Kidney glomerular epithelial cell (primary cell): ENCODE measurements at regions not wholly inside any gene's neighbourhood (a gene's known extent, or its start where the extent isn't known, plus 50 kb on each side); places are given as distances from the start of the nearest gene placed in this dataset.
"Not testable (repeated sequence)": the region's sequence is repeated elsewhere in the genome, so short reads cannot be mapped to it uniquely, and the experiment has no call there.

Experiments
- DNase-seq: peaks from one replicate; lab custom pipeline; 2025; lab: John Stamatoyannopoulos, UW

DNA sequence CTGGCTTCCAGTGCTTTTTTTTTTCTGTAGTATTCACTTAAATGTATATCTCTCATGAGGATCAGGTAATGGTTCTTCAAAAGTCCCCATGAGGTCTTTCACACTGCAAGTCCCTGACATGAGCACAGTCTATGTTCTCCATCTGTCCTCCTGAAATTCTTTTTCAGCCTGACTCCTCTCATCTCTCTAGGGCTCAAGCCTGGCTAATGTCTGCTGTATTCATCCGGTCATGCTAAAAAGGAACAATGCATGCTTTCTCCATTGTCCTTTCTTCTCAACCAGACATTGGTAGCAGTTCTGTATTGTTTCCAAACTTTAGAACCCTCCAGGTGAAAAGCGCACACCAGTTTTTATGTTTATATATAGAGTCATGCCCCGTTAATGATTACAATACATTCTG, 368.3 kb upstream of the OLFM3 start:
- no peak for DNase-seq

DNA sequence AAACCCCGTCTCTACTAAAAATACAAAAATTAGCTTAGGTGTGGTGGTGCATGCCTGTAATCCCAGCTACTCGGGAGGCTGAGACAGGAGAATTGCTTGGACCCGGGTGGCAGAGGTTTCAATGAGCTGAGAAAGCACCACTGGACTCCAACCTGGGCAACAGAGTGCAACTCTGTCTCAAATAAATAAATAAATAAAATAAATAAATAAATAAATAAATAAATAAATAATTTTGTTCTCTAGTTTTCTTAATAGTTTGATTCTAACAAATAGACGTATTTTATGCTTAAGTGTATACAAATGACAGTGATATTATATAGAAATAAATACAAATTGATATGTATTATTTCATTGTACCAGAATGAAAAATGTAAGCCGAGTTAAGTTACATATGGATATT, 339.9 kb upstream of the OLFM3 start:
- no peak for DNase-seq

DNA sequence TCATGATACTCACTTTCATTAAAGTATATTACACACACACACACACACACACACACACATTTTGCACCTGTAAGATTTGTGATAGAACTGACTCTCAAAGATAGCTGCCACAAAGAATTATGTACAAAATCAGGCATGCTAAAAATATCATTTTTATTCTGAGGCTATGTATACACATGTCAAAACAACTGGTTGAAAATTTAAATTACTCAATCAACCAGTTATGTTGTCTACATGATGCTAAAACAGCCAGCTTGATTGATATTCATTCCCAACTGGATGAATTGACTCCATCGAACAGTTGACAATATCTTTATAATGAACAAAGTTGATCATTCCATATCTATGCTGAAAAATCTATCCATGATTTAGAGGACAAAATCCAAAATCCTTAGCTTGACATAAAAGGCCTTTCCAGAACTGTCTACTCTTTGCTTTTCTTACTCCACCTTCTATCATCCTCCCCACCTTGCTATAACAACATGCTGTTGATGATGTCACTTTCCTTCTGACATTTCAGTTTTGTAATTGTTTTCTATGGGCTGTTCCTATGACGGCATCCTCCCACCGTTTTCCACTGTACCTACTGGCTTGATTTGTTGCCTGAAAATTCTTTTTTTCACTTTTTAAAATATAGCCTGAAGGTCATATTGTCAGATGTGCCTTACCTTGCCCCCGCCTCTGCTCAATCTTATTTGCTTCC, 321.5 kb upstream of the OLFM3 start:
- DNase-seq, result no peak

DNA sequence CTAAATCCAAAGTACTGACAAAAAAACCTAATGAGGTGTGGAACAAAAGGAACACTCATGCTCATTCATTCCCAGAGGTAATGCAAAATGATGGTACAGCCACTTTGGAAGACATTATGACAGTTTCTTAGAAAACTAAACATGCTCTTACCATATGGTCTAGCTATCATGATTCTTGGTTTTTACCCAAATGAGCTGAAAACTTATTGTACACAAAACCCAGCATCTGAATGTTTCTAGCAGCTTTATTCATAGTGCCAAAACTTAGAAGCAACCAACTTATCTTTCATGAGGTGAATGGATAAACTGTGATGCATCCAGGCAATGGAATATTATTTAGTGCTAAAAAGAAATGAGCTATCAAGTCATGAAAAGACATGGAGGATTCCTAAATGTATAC, 318.4 kb upstream of the OLFM3 start:
- no peak for DNase-seq

DNA sequence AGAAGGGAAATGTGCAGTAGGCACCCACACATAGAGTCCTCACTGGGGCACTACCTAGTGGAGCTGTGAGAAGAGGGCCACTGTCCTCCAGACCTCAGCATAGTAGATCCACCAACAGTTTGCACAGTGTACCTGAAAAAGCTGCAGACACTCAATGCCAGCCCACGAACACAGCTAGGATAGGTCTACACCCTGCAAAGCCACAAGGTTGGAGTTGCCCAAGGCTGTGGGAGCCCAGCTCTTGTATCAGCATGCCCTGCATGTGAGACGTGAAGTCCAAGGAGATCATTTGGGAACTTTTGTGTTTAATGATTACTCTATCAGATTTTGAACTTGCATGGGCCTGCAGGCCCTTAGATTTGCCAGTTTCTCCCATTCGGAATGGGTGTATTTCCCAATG, 299.4 kb upstream of the OLFM3 start:
- no peak for DNase-seq

DNA sequence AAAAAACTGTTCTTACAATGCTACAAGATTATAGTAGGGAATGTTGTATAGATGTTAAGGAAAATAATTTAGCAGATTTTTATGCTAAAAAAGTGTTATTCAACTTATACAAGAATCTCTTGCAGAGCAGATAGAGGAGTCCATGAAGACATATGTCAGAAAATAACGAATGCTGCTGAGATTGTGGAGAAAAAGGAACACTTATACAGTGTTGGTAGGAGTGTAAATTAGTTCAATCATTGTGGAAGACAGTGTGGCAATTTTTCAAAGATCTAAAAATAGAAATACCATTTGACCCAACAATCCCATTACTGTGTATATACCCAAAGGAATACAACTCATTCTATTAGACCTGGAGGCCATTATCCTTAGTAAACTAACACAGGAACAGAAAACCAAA, 286.2 kb upstream of the OLFM3 start:
- DNase-seq, result no peak

DNA sequence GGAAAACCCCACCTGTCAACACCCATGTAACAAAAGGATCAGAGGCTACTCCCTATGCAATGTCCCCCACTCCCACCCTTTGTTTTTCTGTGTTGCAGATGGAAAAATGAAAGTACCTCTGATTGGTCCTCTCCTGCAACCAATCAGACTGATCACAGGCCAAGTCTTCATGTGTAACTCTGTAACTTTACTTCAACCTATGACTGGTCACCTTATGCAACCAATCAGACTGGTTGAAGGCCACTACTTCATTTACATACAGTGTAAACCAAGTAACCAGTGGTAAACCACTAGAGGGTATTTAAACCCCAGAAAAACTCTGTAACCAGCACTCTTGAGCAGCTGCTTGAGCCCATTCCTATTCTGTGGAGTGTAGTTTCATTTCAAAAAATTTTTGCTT, 266.3 kb upstream of the OLFM3 start:
- DNase-seq, result no peak

DNA sequence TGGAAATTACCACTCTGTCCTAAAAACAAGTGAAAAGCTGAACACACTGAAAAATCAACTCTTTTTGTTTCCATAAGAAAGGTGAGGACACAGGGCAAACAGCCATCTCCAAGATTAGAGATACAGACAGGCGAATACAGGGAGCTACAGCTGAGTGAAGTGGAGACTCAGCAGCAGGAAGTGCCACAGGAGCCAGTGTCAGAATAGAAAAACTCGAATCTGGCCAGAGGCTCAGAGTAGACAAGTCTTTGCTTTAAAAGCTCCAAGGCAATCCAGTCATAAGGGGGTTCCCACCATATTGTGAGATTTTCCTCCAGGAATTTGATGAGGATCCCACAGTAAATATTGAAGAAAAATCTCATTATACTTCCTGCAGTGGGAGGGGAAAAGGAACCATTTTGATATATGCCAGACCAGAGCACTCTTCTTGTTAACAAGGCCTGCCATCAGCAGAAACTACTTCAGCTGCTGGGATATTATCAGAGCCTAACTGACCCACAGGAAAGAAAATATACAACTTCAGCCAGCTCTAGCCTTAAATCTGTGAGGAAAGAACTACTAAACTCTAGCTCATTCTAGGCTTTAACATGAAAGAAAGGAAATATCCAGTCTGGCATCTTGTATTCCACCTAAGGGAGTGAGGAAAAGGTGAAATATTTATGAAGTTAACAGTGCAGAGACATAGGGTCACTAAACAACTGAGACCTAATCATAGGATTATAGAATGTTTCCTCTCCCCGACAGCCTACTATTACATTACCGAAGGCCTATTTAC, 256.2 kb upstream of the OLFM3 start:
- DNase-seq, result no peak

DNA sequence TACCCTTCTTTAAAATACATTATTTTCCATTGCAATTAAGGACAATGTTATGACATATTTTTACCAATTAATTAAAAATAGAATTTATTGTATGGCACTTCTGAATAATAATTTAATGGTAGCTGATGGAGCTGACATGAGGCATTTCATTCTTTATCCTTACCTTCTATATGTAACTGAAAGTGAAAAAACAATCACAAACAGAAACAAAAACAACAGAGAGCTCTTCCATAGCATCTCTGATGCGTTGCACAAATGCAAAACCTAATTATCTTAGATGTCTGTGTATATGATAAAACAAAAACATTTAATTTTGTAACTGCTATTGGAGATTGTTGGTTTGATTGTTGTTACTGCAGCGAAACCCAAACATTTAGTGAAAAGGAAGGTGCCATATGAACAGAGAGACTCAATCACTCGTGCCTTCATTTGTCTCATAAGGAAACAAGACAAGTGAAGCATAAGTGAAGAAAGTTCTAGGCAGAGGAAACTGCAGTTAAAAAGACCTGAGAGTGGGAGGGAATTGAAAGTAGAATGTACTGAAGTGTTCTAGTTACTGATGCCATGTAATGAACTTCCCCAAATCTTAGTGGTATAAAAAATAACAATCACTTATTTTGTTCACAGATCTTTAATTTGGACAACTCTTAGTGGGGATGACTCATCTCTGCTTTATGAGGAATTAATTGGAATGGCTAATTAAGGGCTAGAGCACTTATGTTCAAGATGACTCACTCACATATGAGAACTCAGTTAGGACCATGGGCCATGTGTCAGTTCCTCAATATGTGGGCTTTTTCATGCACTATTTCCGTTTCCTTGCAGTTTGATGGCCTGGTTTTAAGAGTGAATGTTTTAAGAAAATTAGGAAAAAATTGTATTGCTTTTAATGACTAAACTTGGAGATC, 245.0 kb upstream of the OLFM3 start:
- DNase-seq, result no peak

DNA sequence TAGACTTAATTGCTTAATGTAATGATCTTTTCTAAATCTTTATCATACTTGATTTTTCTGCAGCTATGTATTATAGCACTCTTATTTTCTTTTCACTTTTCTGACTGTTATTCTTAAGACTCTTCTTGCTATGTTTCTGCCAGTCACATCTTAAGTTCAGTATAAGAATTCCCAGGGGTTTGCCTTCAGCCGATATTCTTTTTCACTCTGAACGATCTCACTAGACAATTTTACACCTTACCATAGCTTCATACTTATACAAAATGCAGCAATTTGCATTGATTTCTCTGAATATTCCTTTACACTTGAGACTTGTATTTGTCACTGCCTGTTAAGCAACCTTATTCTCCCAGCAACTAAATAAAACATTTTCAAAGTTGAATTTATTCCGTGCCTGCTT, 242.5 kb upstream of the OLFM3 start:
- no peak for DNase-seq

DNA sequence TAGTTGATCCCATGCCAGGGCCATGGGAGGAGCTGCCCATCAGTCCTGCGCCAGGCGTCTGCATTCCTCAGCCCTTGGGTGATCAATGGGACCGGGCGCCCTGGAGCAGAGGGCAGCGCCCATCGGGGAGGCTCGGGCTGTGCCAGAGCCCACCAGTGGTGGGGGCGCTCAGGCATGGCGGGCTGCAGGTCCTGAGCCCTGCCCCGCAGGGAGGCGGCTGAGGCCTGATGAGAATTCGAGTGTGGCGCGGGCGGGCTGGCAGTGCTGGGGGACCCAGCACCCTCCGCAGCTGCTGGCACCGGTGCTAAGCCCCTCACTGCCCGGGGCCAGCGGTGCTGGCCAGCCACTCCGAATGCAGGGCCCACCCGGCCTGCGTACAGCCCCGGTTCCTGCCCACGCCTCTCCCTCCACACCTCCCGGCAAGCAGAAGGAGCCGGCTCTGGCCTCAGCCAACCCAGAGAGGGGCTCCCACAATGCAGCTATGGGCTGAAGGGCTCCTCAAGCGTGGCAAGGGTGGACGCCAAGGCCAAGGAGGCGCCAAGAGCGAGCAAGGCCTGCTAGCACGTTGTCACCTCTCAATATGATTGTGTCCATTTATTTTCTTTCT, 238.1 kb upstream of the OLFM3 start:
- no peak for DNase-seq

DNA sequence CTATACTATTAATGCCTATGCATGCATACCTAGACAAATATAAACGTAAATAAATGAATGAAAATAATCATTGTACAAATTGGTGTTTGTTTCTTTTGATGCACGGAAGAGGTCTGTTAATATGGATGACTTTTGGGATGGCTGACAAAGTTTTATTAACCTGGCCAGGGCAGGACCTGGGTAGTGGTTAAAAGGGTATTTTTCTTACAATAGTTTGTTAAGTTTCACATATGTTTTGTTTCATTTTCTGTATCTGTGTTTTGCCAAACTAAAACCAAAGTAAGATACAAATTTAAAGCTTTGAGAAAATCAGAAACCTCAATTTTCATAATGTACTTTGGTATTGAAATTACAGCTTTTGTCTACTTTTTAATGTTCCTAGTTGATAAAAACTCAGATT, 222.7 kb upstream of the OLFM3 start:
- no peak for DNase-seq

DNA sequence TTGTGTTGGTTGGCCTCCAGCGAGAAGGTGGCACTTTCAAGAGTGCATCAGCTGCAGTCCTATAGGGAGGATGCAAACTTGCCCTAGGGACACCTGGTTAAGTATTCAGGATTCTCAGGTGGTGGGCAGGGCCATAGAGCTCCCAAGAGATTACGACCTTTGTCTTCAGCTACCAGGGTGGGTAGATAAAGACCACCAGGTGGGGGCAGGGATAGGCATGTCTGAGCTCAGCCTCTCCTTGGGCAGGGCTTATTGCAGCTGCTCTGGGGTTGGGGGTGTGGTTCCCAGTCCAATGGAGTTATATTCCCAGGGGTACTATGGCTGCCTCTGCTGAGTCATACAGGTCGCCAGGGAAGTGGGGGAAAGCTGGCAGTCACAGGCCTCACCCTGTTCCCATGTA, 214.2 kb upstream of the OLFM3 start:
- not testable (repeated sequence) for DNase-seq

DNA sequence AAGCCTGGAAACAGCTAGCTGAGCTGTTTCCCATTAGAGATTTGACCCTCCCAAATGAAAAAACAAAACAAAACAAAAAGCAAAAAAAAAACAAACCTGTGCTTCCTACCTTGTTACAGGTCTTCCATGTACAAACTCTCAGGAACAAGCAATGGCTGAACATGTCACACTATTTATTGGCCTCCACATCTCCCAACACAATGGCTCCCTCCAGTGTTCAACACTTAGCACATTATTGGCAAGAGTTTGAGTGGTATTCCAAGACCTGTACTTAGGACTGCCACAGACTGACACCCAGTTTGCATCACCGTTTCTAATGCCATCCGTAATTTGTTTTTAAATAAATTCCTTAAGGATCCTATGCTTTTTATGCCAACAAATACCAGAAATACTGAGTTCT, 195.0 kb upstream of the OLFM3 start:
- DNase-seq, result peak; percentile 26

DNA sequence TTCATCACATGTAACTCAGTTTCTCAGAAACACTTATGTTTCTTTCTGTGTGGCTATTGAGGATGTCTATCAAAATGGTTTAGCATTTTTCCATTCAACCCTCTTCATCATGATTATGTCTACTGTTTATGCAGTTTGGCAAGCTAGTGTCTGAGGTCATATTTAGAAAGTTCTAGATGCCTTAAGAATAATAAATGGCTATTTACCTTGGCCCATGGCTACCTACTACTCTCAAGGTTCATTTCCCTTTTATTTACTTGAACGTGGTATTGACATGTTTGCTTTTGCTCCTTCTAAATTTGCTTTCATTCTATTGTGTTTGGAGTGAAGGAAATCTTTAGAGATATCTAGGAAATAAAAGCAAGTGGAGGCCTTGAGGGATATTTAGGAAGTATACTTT, 193.7 kb upstream of the OLFM3 start:
- no peak for DNase-seq

DNA sequence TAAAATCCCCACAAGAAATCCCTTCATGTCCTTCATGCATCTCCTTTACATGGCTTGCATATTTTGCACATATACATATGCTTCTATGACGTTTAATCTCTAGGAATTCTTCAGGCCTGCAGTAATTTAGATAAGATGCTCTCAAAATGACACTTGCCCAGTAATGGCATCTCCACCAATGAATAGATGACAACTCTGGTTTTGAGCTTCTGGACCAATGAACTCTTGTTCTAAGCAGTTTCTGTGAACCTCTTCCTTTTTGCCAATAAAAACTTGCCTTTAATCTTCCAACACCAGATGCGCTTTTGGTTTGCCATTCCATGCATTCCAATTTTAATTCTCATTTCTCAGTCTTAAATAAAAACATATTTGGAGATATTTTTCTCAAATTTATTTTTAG, 189.8 kb upstream of the OLFM3 start:
- no peak for DNase-seq

DNA sequence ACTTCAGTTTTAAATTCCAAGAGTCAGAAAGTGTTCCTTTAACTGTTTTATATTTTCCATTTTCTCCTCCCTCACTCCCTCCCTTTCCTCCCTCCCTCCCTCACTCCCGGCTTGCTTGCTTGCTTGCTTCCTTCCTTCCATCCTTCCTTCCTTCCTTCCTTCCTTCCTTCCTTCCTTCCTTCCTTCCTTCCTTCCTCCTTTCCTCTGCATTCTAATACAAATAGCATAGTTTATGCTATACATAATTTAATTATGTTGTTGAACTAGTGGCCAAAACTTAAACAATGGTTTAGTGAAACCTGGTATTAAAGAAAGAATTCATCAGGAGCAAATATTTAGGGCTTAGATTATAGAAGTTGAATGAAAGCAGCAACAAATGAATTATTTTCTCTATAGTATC, 188.5 kb upstream of the OLFM3 start:
- DNase-seq, result no peak

DNA sequence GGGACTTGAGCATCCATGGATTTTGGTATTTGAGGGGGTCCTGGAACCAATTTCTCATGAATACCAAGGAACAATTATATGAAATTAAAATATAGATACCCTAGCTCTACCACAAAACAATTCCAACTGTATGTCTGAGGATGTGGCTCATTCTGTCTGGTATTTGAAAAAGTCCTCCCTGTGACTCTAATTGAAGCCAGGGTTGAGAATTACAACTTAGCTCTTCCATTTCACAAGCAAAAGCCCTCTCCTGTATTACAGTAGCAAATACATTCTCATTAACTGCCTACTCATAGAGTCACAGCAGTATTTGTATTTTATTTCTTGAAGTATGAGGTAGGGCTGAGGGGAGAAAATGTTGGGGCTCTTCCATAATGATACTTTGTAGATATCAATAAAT, 187.8 kb upstream of the OLFM3 start:
- DNase-seq, result no peak

DNA sequence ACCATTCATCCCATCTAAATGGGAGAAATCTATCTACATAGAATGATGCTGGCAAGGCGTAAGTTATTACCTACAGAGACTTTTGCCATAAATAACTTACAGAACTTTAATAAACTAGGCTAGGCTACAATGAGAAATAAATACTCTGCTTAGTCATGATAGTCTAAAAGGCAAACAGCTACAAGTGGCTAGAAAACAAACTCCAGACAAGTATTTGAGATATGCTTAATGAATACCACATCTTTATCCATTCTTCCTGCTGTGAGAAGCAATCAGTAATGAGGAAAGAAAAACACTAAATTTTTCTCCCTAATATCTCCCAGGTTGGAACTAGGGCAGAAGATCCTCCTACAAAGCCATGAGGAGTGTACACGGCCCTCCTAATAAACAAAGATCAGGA, 187.0 kb upstream of the OLFM3 start:
- DNase-seq, result no peak

DNA sequence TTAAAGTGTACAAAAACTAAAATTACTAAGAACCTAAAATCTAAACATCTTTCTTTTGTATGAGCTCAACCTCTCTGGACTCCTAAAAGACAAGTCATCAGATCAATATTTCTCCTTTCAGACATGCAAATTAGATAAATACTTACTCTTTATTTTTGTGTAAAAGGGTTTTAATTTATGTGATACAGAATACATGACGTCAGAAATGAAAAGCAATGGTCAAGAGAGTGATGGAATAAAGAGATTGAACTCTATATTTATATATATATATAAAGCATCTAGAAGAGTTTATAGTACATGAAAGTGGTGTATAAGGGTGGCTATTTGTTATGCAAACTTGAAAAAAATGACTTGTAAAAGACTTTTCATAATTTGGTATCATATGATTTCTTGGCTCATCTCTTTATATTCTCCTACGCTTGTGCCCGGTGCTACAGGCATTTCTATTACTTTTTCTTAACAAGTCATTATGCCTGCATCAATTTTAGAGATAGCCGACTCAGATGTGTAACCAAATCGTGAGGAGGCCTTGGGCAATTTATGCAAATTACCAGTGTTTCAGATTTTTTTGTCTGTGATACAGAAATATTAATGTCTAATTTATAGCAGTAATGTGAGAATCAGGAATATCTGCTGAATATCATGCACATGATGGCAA, 186.0 kb upstream of the OLFM3 start:
- DNase-seq, result no peak

DNA sequence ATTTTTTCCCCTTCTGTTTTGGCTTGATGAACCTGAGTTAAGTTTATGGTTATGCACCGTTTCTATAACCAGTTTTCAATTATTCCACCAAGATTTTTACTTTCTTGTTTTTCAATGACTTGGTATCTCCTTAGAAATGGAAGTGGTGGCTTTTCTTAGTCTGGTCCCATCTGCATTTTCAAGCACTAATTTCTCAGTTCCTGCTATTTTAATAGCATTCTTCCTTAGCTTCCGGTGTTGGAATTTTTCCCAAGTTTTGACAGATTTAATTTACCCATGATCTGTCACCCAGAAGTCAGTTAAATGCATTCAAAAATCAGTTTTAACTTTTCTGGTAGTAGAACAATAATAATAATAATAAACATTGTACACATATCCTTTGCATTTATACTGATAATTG, 184.6 kb upstream of the OLFM3 start:
- DNase-seq, result no peak

DNA sequence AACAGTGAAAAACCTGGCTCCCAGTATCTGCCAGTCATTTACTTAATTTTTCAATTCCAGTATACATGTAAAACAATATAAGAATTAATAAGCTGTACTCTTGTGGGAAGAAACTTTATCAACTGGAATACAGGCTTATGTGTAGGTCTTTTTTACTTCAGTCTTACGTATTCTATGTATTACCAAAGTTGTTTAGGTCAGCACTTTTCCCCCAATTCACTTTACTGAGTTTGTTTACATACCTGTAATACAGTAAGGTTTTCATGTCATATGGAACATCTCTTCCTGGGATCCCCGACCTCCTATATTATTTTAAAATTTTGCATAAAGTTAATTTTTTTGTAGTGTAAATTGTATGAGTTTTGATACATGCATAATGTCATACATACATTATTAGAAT, 181.8 kb upstream of the OLFM3 start:
- DNase-seq, result no peak
